Testis (tissue), 2 donors: ENCODE measurements at regions not wholly inside any gene's neighbourhood (a gene's known extent, or its start where the extent isn't known, plus 50 kb on each side); places are given as distances from the start of the nearest gene placed in this dataset.

ENCODE experiments used
- CTCF ChIP-seq, 3 experiments: fragments of 450-650 bp in 2 of 3; fragments of 200-600 bp in 1 of 3; sonication (generic) in 1 of 3; IDR thresholded peaks; one replicate each; pipeline ENCODE4 v1.5.1; 2016 to 2019; ENCODE audit warnings: antibody characterized with exemption in 3 of 3, mild to moderate bottlenecking in 2 of 3, moderate library complexity in 1 of 3
- POLR2A ChIP-seq: fragments of 450-650 bp; IDR thresholded peaks from one replicate; pipeline ENCODE4 v1.6.1; 2017; ENCODE audit warnings: antibody characterized with exemption, mild to moderate bottlenecking, moderate library complexity

DNA sequence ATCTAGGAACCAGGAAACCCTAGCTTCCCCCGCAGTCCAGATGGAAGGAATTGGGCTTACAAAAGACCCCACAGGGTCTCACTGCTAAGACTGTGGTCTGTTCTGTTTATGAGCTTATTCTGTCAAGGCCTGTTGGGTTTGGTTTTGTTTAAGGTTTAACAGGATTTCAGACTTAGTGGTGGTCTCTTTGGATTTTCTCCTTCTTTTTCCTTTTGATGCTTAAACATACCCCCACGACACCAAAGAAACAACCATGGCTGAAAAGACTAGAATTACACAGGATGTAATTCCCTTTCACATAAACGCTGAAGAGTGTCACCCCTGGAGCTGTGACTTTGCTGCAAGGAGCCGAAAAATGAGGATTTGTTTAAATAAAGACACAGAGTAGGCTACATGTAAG, 408.6 kb downstream of the PREX1 start:
- TF ChIP-seq CTCF (IDR thresholded peaks at IDR 0.05) = no peak
- no peak for TF ChIP-seq POLR2A
